NCI-H1930 (cell line): ENCODE measurements at regions not wholly inside any gene's neighbourhood (a gene's known extent, or its start where the extent isn't known, plus 50 kb on each side); places are given as distances from the start of the nearest gene placed in this dataset.
"Not testable (repeated sequence)": the region's sequence is repeated elsewhere in the genome, so short reads cannot be mapped to it uniquely, and the experiment has no call there.

Experiments used
- DNase-seq, 2 experiments: peaks; one replicate each; lab custom pipeline; 2025; lab: John Stamatoyannopoulos, UW

DNA sequence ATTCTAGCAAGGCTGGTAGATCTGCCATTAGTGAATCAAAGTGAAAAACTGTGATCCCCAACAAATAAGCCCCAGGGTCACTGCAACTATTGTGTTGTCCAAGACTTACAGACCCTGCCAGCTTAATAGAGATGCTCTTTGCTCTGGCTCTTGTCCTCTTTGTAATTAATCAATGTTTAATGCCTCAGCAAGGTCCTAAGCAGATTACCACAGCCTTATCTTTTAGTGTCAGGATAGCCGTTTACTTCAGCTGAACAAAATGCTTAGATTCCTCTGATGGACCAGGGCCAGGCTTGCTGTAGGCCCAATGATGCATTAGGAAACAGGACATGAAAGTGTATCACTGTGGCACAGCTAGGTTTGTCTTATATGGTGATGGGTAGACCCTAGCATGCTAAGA lies 353.3 kb downstream of the HACE1 start:
- DNase-seq, result no peak

GRCh38 chr6:104505838-104506237 lies 353.9 kb downstream of the HACE1 start:
- DNase-seq, result no peak

DNA sequence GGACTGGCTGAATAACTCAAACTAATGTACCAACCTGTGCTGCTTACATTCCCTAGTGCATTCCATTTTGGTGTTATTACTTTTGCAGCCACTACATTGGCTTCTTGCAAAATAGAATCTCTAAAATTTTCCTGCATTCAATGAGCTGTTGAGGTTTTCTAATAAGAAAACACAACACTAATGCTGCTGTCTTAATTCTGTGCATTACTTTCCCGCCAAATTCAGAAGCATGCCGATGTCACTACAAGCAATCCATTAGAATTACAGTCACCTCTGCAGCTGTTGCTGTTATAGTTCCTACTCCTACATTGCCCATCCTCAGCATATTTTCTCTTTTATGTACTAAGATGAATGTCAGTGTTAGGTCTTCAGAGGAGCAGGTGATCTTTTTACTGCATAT lies 359.5 kb downstream of the HACE1 start:
- DNase-seq, result no peak

DNA sequence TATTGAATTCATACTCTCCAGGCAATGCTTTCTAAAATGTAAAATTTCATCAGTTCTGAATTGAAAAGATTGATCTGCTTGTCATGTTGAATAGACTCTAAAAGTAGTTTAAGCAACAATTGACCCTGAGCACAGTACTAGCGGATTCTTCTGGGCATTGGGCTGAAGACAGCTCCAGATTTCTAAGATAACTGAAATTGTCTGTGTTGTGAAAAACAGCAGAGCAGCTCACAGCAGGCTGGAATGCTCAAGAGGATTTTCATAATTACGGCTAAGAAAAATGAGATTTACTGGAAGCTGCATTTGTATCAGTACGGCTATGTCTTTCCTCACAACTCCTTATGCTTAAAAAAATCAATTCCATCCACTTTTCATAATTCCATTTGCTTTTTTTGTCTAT lies 373.7 kb downstream of the HACE1 start:
- DNase-seq, result no peak

DNA sequence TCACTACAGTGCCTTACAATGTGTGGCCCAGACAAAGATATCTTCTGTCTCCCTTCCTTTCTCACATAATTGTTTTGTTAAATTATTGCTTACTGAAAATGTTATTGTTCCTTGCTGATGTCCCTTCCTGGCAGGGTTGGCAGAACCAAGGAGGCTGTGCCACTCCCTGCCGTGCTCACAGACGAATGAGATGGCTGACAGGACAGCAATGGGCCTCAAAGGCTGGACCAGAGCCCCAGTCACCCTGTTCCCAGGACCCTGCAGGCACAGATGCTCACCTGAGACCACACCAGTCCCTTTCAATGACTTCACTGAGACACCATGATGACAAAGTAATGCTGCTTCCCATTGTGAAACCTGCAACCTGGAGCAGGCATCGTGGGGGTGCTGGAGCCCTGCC lies 375.1 kb downstream of the HACE1 start:
- DNase-seq, result no peak

- no peak for DNase-seq
Observed at GRCh38 chr6:104484191-104484590, 375.5 kb downstream of the HACE1 start.

- no peak for DNase-seq
Observed at GRCh38 chr6:104483225-104483834, 376.4 kb downstream of the HACE1 start.

GRCh38 chr6:104477569-104477968 lies 382.1 kb downstream of the HACE1 start:
- no peak for DNase-seq

- no peak for DNase-seq
Observed at GRCh38 chr6:104473021-104473429, 386.7 kb downstream of the HACE1 start.

GRCh38 chr6:104472021-104472901 lies 387.5 kb downstream of the HACE1 start:
- DNase-seq, result peak in 1 of 2 experiments; percentile 24

- DNase-seq, result no peak
Observed at GRCh38 chr6:104466306-104466705, 393.4 kb downstream of the HACE1 start.

GRCh38 chr6:104462811-104463599 lies 396.7 kb downstream of the HACE1 start:
- DNase-seq, result no peak

GRCh38 chr6:104460738-104461483 lies 398.8 kb downstream of the HACE1 start:
- no peak for DNase-seq

DNA sequence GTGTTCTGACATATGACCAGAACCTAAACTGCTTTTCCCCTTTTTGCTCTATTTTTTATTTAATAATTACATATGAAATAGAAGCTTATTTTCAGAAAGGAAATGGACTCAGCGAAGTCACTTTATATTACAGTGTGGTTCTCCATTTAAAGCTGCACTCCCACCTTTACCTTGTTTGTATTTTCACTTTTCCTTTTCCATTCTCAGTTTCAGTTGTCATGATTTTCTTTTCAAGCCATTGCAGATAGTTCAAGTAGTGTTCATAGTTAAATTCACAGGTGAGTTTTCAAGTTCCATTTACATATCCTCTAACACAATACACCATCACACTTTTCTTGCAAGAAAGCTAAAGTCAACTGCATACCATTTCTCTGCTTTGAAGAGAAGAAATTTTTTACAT lies 400.2 kb downstream of the HACE1 start:
- no peak for DNase-seq

DNA sequence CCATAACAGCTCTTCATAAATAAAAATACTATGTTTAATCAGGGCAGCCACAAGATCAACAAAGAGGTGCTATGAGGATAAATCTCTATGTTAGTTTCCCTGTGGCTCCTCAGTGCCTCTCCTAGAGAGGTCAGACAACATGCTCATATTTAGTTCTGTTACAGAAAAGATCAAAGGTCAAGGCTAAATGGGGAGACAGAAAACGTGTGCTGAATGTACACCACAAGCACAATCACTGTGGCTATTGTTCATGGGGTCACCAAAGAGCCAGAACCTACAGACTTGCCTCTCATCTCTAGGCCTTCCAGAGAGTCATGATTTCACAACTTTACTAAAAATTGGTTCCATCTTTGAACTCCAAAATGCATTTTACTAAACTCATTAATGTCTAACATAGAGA lies 409.8 kb downstream of the HACE1 start:
- no peak for DNase-seq

- DNase-seq, result not testable (repeated sequence)
Observed at GRCh38 chr6:104446101-104447080, 413.3 kb downstream of the HACE1 start.

- DNase-seq, result no peak
Observed at GRCh38 chr6:104434519-104434918, 425.2 kb downstream of the HACE1 start.

- DNase-seq, result no peak
Observed at GRCh38 chr6:104431096-104431495, 428.6 kb downstream of the HACE1 start.

DNA sequence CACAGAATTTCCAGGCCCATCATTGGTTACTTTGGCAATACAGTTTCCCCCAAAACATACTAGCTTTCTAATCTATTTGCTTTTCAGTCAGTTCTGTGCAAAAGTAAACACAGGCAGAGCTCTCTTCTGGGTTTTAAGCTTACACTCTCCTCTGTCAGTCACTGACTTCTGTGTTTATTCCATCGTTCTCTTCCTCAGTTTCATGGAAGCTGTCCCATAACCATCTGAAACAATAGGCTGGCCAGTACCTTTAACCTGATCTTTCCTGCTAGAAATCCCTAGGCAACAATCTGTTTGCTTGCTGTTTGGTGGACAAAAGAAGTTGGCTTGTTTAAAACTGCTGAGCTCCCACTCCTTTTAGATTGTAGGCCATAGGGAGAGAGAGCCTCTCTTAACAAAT lies 431.5 kb downstream of the HACE1 start:
- no peak for DNase-seq

DNA sequence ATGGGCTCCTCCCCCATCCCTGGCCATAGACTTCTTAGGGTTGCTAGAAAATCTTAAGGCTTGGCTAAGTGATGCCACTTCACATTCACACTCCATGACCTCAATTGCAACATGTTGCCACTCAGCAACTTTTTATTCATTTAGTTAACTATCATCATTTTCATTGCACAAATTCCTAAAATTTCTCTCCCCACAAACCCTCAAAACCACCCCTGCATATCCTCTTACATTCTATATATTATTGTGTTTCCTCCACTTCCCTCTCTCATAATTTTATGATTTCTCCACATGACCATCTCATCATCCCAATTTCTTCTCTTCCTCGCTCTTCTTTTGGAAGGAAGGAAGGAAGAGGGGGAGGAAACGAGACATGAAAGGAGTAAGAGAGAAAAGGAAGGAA lies 436.0 kb downstream of the HACE1 start:
- DNase-seq, result no peak

DNA sequence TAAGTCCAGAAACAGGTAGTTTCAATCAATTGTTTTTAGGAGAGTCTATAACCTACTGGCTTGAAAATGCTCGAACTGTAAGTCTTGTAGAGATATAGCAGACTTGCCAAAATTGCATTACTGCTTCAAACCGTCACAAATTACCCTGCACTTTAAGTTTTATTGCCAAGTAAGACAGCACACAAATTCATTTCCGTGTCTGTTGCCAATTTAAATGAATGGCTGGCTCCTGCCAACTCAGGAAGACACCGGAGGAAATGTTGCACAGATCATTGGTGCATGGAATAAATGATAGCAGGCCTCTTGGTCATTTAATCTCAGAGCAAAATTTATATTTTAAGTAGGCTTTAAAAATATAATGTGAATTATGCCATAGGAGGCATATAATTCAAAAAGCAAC lies 438.1 kb downstream of the HACE1 start:
- DNase-seq, result no peak
